ENCODE measurements at regions not wholly inside any gene's neighbourhood (a gene's known extent, or its start where the extent isn't known, plus 50 kb on each side); places are given as distances from the start of the nearest gene placed in this dataset.

GRCh38 chr14:100446572-100446971 lies 123.4 kb downstream of the SLC25A47 start:
- Histone ChIP-seq H3K4me1 (ENCODE audit: control insufficient read depth in 1 of 2, insufficient read depth in 2 of 2, low read length in 2 of 2) (peaks cover 20 to 57% of the 10 kb centered on the region in 2 experiments), H2AFZ (ENCODE audit: low read depth, low read length, poor library complexity, severe bottlenecking) (no peak overlapping the region), H4K20me1 (ENCODE audit: insufficient read depth) (no peaks in the 10 kb centered on the region), H3K4me3 (replicated peaks in 1 of 2; ENCODE audit: low read depth in 1 of 2, low read length in 2 of 2) (no peak overlapping the region), H3K4me2 (ENCODE audit: low read length) (no peak overlapping the region), H3K9me3 (ENCODE audit: control insufficient read depth in 1 of 2, insufficient read depth in 1 of 2, low read depth in 1 of 2, low read length in 2 of 2) (no peaks in the 10 kb centered on the region), H3K9me2 (ENCODE audit: insufficient read depth) (no peaks in the 10 kb centered on the region), H3K27ac (ENCODE audit: low read depth, low read length) (no peak overlapping the region), H3K36me3 (ENCODE audit: control insufficient read depth in 1 of 2, insufficient read depth in 2 of 2, low read length in 2 of 2) (no peaks in the 10 kb centered on the region), H3K27me3 (ENCODE audit: insufficient read depth, low read length) (no peaks in the 10 kb centered on the region), H3K79me2 (ENCODE audit: insufficient read depth, low read length) (no peaks in the 10 kb centered on the region), H3K9ac (ENCODE audit: low read length) (no peak overlapping the region)
- peak; percentile 58; the same call in 1 of the 2 replicates for ATAC-seq
- intact Hi-C loops (cut with micrococcal nuclease) = no loop called here
- ChIA-PET POLR2A (no interaction called here), RAD21 (ENCODE audit: low non-redundant PET in 1 of 2, low total read pairs in 2 of 2, uncharacterized antibody in 2 of 2, unreplicated experiment in 2 of 2) (interaction anchor here in 1 of 2 experiments (0.7 kb wide), 1 partner anchor 165 kb away, joined by 4 read pairs; no protein-coding TSS in a partner anchor), CTCF (interaction anchor here (1.5 kb wide), 1 partner anchor 199 kb away, joined by 3 read pairs; no protein-coding TSS in a partner anchor)
- BruUV-seq (replicated peaks) = no TSS peak
- DNase-seq (ENCODE audit: low read depth, low spot score) = no peak
- TF ChIP-seq YY1 (IDR thresholded peaks at IDR 0.05; ENCODE audit: extremely low read depth, insufficient replicate concordance, low read depth, low read length) (no peak), SIN3A (IDR thresholded peaks at IDR 0.05; ENCODE audit: low read depth) (no peak), MAX (IDR thresholded peaks at IDR 0.05) (no peak), POLR2A (IDR thresholded peaks at IDR 0.05; ENCODE audit: borderline replicate concordance, extremely low read depth, insufficient read depth, insufficient read length) (no peak), FOSL1 (IDR thresholded peaks at IDR 0.05; ENCODE audit: low read depth) (no peak), TCF7L2 (IDR thresholded peaks at IDR 0.05; ENCODE audit: borderline replicate concordance, extremely low read depth, insufficient read depth, insufficient read length) (no peak), EZH2 (IDR thresholded peaks at IDR 0.05) (no peak), CBX3 (IDR thresholded peaks at IDR 0.05; ENCODE audit: low read depth) (no peak), CEBPB (IDR thresholded peaks at IDR 0.05; ENCODE audit: low read depth) (no peak), ELF1 (IDR thresholded peaks at IDR 0.05; ENCODE audit: borderline replicate concordance, low read depth) (no peak), JUND (IDR thresholded peaks at IDR 0.05) (no peak), EGR1 (IDR thresholded peaks at IDR 0.05; ENCODE audit: low read depth) (no peak), EZH2phosphoT487 (IDR thresholded peaks at IDR 0.05; ENCODE audit: borderline replicate concordance) (no peak), RAD21 (IDR thresholded peaks at IDR 0.05; ENCODE audit: low read depth) (no peak), ZNF274 (IDR thresholded peaks at IDR 0.05; ENCODE audit: low read depth, low read length) (no peak), POLR2AphosphoS5 (IDR thresholded peaks at IDR 0.05; ENCODE audit: low read depth, low read length) (no peak)

All from HCT116 (cell line).